K562 (cell line): ENCODE measurements at regions not wholly inside any gene's neighbourhood (a gene's known extent, or its start where the extent isn't known, plus 50 kb on each side); places are given as distances from the start of the nearest gene placed in this dataset.

ENCODE experiments used
- CCAR2 ChIP-seq: fragments of 200-400 bp; formaldehyde crosslinking; IDR thresholded peaks from 2 replicates; pipeline ENCODE4 v1.6.1; 2017; ENCODE audit warnings: mild to moderate bottlenecking, low read depth, low read length
- PTRF ChIP-seq: fragments of 450-650 bp; IDR thresholded peaks from 2 replicates; pipeline ENCODE4 v1.6.1; 2016; ENCODE audit warnings: mild to moderate bottlenecking, missing genetic modification characterization, missing compliant biosample characterization
- ZBTB11 ChIP-seq, 3 experiments: fragments of 200-800 bp in 1 of 3; fragments of 250-450 bp in 1 of 3; fragments of 450-650 bp in 1 of 3; sonication (Bioruptor Pico) in 1 of 3; sonication (Bioruptor generic) in 1 of 3; formaldehyde crosslinking in 1 of 3; IDR thresholded peaks; 2 replicates each; pipeline versions ENCODE4 v1.6.1 to v1.8.0; 2016 to 2022; ENCODE audit warnings: mild to moderate bottlenecking in 2 of 3, missing genetic modification characterization in 2 of 3, missing compliant biosample characterization in 1 of 3, moderate library complexity in 1 of 3
- ZNF318 ChIP-seq, 2 experiments: fragments of 450-650 bp; IDR thresholded peaks; 2 replicates each; pipeline ENCODE4 v1.6.1; 2016; ENCODE audit warnings: mild to moderate bottlenecking in 2 of 2, borderline replicate concordance in 1 of 2, low read depth in 1 of 2, moderate library complexity in 1 of 2

- TF ChIP-seq ZNF318 (IDR thresholded peaks at IDR 0.05; ENCODE audit: borderline replicate concordance in 1 of 2, low read depth in 1 of 2) = no peak
- TF ChIP-seq ZBTB11 (CRISPR knock-in tag; IDR thresholded peaks at IDR 0.05) = no peak
- TF ChIP-seq CCAR2 = no peak
- TF ChIP-seq PTRF (tag) = no peak
Observed at GRCh38 chr21:16476056-16476825, 746.5 kb downstream of the USP25 start (continued).
